Activated CD8-positive, alpha-beta memory T cell treated with anti-CD3 and anti-CD28 coated beads for 24 hours (primary cell): ENCODE measurements at regions not wholly inside any gene's neighbourhood (a gene's known extent, or its start where the extent isn't known, plus 50 kb on each side); places are given as distances from the start of the nearest gene placed in this dataset.

Source experiments
- DNase-seq: peaks from one replicate; pipeline ENCODE4 v3.0.0-alpha.2; 2020

DNA sequence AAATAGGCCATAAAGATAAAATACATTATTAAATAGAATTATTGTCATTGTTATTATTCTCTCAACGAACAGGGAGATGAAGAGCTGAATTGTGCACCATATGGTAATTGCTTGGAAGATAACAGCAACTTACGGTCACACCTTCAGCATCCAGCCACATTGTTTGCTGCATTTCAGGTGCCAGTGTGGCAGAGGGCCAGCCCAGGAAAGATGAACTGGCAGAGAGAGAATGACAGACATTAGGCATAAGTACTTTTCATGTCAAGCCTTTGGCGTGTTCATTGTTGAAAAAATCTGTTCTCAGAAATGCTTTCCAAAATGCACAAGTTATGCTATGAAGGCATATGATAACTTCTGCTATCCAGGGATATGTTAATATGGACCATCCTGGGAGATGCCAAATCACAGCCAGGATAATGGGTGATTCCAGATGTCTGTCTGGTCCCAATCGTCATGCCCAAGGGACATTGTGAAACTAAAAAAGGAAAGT lies 748.6 kb upstream of the PIK3C3 start:
- no peak for DNase-seq

DNA sequence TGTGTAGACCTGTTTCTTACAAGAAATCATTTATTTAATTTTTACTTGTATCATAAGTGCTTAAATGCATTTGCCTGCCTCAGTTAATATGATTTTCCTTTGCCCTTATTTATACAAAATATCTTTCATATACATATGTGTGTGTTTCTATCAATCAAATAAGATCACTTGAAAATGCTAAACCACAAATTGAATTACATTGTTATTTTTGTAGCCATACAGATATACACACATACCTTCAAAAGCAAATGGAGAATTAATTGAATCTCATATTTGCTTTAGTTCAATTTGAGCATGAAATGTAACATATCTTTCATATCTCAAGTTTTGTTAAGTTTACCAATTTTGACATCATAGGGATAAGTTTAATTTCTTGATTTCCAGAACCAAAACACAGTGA lies 755.8 kb upstream of the PIK3C3 start:
- DNase-seq, result no peak

DNA sequence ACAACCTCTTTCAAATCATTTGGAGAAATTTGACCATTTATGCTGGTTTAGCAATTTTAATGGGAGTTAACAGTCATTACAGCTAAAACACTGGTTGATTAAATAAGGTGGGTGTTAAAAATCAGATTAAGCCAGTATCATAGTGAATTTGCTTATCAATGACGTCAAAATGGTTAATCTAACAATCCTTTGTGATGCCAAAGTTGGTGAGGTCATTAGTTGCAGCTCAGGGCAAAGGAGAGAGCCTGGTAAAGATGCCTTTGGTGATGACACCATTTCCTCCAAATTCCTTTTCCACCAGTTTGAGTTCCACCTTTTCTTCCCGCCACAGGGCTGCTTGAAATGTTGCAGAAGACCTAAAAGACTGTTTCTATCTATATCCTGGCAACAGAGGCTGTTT lies 757.1 kb upstream of the PIK3C3 start:
- DNase-seq, result no peak

DNA sequence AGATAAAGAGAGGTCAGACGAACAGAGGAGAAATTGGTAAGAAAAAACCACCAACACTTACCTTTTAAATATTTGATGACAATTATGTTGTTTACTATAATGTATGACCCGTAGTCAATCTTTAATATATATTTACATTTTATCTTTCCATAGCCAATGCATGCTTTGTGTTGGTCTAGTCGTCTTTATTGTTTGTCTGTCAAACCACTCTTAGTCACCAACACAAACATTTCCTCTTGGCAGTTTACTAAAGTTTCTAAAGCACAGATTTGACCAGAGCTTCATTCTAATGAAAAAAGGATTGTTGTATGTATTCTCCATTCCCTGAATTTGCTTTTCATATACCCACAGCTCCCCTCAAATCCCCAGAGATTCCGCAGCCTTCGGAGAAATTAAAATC lies 784.7 kb upstream of the PIK3C3 start:
- no peak for DNase-seq

DNA sequence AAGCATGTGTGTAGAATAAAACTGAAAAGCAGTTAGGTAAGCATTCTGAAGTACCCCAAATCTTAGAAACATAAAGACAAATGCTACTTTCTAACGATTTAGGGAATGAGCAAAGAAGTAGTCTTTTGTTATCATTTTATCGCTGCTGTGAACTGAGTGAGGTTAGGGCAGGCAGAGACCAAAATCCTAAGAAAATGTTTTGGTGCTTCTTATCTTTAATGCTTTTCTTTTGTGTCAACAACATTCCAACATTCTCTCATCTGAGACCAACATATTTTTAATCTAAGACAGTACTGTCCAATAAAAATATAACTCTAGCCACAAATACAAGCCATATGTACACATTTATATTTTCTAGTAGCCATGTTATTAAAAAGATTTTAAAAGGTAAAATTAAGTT lies 789.4 kb upstream of the PIK3C3 start:
- no peak for DNase-seq

DNA sequence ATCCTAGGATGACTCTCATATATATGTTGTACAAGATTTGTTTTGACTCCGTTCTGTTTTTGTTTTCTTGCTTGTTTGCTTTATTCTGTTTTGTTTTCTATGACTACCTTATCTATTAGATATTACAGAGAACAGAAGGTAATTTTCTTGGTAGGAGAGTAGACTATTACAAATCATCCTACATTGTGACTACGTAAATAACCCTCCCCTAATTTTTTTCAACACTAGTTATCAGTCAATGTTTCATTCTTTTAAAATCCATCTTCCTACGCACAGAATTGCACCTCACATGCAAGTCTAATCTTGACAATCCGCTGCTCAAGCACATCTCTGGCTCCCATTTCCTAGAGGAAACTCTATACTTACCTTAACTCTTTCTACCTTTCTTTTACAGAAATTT lies 792.3 kb upstream of the PIK3C3 start:
- no peak for DNase-seq

DNA sequence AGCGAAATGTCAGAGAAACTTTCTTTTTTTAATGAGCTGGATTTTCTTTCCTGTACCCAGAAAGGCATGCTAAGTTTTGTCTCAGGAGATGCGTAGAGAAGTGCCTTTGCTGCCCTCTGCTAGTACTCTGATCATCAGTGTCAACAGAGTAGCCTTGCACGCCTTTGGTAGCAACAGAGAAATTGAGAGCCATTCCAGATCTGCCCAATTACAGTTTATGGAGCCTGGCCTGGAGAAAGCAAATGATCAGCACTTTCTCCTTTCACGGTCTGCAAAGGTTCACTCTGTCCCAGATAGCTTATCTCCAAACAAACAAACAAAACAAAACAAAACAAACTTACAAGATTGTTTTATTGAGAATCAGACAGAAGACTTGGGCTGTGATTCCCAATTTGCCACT lies 792.8 kb upstream of the PIK3C3 start:
- no peak for DNase-seq

DNA sequence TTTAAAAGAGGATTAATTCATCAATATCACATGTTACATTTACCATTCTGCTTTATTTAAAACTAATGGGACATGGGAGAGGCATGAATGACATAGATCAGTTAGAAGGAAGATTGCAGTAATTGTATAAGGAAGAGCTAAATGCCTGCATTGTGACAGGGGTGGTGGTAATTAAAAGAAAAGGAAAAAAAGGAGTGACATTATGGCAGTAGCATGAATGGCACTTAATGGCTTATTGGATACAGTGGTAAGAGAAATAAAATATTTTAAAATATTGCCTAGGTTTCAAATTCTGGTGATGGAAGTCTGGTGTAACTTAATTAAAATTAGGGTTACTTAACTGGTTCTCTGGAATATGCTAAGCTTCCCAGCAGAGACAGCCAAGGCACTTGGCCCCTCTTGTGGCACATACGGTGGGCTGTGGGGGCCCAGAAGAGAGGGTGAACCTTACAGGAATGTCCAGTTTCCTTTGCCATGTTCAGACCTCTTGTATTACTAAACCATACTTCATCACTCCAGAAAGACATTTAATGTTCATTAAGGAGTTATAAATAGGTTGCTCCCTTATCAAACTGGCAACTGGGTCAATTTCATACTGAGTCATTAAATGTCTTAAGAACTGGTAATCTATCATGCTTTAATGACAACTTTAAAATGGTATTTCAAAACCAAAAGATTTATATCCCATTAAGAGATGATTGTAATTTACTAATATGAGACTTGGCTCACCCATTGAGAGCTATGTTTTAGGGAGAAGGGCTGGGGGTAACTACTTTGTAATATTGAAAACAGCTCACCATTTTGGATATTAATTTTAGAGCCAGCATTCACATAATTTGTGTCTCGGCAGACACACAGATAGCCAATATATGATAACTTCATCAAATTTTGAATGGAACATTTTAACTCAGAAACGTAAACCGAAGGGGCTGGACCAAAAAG lies 798.9 kb upstream of the PIK3C3 start:
- no peak for DNase-seq

DNA sequence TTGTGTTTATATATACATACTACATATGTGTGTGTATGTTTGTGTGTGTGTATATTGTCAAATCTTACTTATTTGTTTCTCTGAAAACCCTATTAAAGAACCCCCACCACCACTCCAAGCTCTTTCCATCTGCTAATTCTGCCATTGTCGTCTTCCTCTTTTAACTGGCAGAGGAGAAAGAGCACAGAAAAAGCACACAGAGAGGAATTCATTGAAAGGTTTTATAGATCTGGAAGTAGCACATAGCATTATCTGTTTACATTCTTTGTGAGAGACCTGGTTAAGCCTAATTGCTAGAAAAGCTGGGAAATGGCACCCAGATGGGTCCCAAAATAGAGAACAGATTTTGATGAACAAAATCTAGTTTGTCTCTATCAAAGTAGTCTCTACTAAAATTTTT lies 800.0 kb upstream of the PIK3C3 start:
- DNase-seq, result no peak

DNA sequence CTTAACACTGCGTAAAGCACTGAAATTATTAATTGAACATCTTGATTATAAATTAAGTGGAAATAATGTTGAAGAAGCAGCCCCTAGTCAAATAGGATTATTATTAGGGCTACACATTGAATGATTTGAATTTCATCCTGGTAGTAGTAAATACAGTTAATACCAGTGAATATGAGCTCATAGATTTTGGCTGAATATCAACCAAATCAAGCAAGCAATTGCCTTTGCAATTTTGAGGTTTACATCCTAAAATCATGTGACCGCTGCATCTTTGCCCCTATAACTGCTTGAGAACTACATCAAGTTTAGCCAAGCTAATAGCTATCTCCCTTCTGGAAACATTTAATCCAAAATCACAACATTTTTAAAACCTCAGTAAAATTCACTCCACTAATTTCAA lies 801.2 kb upstream of the PIK3C3 start:
- no peak for DNase-seq

DNA sequence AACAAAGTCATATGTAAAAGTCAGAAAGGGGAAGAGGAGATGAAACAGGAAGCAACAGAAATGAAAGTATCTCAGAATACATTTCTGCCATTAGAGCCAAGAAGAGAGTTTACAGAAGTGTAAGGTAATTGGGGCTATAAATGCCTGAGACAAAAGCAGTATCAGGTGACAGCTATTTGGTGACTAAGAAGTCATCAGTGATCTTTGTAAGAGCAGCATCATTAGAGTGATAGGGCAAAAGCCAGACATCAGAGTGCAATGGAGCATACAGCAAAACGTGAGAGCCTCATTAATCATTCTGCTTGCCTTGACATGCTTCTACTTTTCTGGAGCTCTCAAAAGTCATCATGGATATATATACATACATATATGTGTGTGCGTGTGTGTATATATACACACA lies 804.7 kb upstream of the PIK3C3 start:
- no peak for DNase-seq

DNA sequence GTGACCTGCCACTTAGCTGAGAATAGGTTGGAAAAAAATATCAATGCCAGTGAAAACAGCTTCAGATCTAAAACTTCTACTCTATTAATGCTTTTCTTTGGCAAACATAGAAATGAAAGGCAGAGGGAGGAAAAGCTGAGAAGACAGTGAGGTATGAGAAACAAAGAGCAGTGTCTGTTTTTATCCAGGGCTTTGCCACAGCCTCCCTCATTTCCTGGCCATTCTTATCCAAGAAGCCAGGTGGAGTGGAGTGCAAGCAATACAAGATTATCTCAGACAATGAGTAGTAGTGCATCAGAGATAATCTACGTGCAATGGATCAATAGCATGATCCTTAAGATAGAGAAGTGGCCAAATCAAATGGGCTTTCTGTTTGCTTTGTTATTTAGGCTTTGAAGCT lies 808.7 kb upstream of the PIK3C3 start:
- no peak for DNase-seq

DNA sequence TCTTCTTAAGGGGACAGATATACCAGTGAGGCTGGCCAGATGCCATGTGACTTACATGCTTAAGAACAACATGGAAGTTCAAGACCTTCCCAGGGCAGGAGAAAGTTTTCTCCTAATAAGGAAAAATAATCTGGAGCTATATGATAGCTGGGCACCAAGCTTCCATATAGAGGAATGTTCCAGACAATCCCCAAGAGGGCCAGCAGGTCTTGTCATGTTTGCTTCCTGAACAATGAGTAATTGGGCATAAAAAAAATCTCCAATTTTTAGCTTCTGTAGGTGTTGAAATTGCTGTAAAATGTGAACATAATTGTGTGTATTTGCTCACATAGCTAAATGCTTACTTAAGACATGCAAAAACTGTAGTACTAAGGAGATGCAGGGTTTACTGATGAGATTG lies 809.5 kb upstream of the PIK3C3 start:
- DNase-seq, result no peak

DNA sequence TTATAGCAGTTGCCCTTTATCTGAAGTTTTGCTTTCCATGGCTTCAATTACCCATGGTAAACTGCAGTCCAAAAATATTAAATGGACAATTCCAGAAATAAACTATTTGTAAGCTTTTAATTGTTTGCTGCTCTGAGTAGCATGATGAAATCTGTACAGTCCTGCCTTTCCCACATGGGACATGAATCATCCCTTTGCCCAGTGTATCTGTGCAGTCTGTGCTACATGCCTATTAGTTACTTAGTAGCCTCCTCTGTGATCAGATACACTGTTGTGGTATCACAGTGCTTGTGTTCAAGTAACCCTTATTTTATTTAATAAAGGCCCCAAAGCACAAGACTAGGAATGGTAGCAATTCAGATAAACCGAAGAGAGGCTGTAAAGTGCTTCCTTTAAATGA lies 810.6 kb upstream of the PIK3C3 start:
- DNase-seq, result no peak

DNA sequence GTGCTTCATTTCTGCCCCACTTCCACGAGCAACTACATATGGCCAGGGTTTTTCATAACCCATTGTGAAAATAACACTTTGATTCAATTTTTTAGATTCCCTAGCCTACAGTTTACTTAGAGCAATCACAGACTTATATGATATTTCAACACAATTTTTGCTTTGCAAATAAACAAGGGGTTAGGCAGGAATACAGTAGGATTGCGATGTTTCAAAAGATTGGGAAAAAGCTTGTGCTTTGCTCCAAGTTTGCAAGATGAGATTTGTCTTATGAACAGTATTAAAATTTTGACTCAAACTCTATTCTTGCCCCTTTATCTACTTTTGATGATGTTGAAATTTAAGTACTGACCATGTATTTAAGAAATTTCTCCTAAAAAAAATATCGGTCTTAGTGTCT lies 814.5 kb upstream of the PIK3C3 start:
- DNase-seq, result no peak

DNA sequence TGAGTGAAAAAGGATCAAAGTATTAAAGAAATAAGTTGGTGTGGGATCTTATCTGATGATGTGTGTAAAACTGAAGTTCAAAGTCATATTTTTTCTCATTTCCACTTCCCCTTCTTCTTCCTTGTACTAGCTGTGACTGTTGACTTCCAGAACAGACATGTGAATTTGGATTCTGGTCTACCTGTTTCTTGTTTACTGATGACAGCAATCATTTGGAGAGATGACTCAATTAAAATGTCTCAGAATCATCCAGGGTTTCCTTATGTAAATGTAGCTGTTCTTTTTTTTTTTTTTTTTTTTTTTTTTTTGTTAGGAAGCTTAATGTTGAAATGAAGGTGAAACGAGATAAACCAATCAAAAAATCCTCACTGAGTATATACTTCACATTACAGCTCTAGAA lies 819.9 kb upstream of the PIK3C3 start:
- no peak for DNase-seq

DNA sequence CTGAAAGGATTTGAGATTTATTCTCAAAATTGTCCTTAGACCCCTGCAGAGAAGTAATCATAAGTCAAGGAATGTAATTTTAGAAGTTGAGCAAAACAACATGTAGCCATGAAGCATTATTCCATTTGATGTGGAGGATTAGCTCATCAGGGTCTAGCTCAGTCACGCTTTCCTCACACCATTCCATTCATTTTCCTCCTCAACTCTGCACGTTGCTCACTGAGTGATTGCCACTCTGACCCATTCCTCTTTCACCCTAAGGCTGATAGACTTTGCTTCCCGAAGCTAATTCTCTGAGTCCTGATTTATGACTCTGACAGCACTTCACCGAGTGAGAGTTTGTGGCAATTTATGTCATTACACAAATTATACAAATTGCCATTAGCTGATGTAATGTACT lies 820.6 kb upstream of the PIK3C3 start:
- no peak for DNase-seq

DNA sequence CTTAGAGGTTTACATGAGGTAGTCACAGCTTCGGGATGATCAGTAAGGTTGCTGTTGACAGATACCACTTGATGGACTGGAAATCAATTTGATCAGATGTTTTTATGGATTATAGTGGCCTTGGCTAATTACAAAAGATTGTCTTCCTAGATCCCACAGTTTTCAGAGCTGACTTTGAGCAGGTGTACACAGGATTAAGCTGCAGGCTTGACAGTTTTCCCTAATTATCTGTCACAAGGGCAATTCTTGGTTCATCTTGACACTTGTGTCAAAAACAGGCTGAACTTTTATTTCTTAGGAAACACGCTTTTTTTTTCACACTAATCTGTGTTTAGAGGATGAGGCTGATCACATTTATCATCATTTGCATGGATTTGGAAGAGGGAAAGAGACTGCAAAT lies 824.0 kb upstream of the PIK3C3 start:
- no peak for DNase-seq

DNA sequence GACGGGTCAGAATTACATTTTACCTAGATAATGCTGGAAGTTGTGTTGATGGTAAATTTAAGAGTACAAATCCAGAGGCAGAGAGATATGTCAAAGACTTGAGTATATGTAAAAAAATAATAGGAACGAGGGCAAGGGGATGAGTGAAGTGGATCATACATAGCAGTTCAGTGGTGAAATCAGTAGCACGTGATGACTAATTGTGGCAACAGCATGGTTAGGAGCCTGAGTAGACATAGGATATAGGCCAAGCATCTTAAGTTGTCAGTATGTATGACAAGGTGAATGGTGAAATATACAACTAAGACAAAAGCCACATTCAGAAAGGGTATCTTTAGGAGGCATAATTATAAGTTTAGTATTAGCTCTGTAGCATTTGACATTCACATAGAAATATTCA lies 826.5 kb upstream of the PIK3C3 start:
- no peak for DNase-seq

DNA sequence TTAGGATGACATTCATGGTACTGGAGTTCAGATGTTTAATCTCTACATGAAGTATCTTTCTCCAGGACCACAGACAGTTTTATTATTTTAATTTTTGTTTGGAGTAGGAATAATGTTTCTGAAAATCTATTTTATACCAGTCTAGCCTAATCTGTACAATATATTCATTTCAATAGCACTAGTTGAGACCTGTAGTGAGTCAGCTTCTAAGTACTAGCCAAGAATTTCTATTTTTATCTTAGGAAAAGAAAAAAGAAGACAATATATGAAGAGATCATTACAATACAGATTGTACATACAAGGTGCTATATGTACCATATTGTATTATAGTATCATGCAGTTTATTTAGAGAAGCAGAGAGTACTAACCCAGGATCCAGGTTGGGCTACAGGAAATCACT lies 826.9 kb upstream of the PIK3C3 start:
- DNase-seq, result no peak

DNA sequence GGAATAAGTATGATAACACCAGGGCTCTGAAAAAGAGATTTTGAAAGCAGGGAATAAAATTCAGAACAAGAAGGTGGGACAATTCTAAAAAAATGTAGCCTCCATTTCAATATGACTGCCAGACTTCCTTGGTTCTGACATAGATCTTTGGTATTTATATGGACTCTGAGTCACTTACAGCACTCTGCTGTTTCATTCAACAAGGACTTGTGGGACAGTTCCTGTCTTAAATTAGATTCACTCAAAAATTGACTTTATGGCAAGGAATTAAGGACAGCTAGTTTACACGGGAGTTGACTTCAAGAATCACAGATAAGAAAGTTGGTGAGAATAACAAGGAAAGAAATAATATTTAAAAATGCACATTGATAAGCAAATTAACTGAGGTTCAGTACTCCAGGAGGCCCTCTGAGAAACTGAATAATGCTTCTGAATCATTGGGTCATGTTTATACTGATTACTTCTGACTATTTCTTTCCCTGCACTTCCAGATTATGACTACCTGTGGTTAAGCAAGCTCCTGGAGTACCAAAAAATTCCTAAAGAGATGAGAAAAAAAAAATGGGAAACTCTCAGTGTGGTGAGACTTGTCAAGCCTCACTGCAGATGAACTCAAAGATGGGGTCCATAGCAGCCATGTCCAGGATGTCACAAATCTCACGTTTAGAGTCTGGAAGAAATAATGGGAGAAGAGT lies 828.3 kb upstream of the PIK3C3 start:
- DNase-seq, result no peak

DNA sequence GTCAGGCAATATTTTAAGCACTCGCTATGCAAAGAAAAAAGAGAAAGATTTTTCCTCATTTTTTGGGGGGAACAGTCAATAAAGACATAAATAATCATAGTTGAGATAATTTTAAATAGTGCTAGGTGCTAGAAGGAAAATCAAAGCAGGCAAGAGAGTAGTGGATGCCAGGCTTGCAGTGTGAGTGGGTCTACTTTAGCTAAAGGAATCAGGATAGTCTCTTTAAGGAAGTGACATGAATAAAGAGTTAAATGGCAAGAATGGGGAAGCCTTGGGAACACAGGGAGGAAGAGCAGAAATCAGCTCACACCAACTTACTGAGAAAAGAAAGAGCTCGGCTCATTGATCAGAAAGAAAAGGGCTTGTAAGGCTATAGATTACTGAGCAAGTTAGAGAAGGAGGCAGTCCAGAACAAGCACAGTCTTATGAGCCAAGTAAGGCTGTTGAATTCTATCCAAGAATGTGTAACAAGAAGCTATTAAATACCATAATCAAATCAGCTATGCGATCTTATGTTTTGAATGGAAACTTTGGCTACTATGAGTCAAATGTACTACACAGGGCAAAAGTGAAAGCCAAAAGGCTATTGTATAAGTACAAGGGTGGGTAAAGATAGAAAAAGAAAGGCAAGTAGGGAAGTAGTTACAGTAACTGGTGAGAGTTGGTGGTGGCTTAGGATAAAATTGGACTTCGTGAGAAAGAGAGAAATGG lies 833.8 kb upstream of the PIK3C3 start:
- DNase-seq, result no peak

DNA sequence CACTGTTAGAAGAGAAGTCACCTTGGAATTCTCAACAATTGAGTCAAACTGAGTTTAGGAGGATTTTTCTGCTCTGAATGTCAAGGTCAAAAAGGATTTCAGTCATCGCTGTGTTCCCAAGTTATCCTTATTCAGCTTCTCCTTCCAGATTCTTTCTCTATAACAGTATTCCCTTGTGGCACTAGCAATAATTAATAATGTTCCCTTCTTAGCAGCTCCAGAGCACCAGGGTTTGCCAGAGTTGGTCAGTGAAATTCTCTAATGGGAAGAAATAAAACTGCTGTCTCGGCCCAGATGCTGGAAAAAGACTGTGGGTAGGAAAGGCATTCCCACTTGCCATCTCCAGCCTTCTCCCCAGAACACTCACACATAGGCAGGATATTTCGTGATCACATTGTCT lies 836.0 kb upstream of the PIK3C3 start:
- no peak for DNase-seq
